ENCODE measurements at regions not wholly inside any gene's neighbourhood (a gene's known extent, or its start where the extent isn't known, plus 50 kb on each side); places are given as distances from the start of the nearest gene placed in this dataset.
"Not testable (repeated sequence)": the region's sequence is repeated elsewhere in the genome, so short reads cannot be mapped to it uniquely, and the experiment has no call there.

DNA sequence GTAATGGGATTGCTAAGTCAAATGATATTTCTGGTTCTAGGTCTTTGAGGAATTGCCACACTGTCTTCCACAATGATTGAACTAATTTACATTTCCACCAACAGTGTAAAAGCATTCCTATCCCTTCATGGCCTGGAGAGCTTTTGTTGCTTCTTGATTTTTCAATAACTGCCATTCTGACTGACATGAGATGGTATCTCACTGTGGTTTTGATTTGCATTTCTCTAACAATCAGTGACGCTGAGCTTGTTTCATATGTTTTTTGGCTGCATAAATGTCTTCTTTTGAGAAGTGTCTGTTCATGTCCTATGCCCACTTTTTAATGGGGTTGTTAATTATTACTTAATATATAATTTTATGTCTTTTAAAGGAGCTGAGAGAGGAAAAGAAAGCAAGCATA is 177.7 kb upstream of the VLDLR start:
- POLR2A ChIA-PET; CTCF ChIA-PET; H3K27me3 ChIP-seq (replicated peaks in 1 of 2; ENCODE audit: control insufficient read depth in 2 of 2, insufficient read depth in 2 of 2, low read length in 1 of 2); in situ Hi-C loops (cut with MboI); H3K9ac ChIP-seq (ENCODE audit: control insufficient read depth, insufficient read depth, low read length); H4K20me1 ChIP-seq (ENCODE audit: control insufficient read depth, insufficient read depth); H3K4me2 ChIP-seq (ENCODE audit: control insufficient read depth, insufficient read depth); BruUV-seq (replicated peaks); H3K9me3 ChIP-seq (replicated peaks; ENCODE audit: control insufficient read depth, insufficient read depth, low read length); H3K36me3 ChIP-seq (ENCODE audit: control insufficient read depth in 2 of 2, insufficient read depth in 2 of 2, low read length in 1 of 2); H3K79me2 ChIP-seq (ENCODE audit: control insufficient read depth, insufficient read depth, low read length); H3K4me3 ChIP-seq; intact Hi-C loops (cut with micrococcal nuclease; ENCODE audit: unreplicated experiment); H2AFZ ChIP-seq (ENCODE audit: control insufficient read depth, low read depth, low read length); H3K4me1 ChIP-seq (ENCODE audit: control insufficient read depth, insufficient read depth, low read length); FAIRE-seq; DNase-seq (ENCODE audit: low read depth, low spot score); H3K27ac ChIP-seq (ENCODE audit: control insufficient read depth, insufficient read depth): not testable (repeated sequence)
- ATAC-seq = peak; percentile 47; the same call in 2 of the 3 replicates
- SMC1A ChIA-PET (ENCODE audit: uncharacterized antibody, unreplicated experiment) = interaction anchor here (0.6 to 2.2 kb wide), 3 partner anchors 22 to 284 kb away, joined by 3 to 6 read pairs (median 3); no protein-coding TSS in a partner anchor
- 0% methylated on average over 1 of the region's 1 CpG for WGBS (ENCODE audit: insufficient coverage, insufficient replicate concordance, low lambda C conversion rate, missing lambda C conversion rate)
- RAD21 ChIA-PET (ENCODE audit: unreplicated experiment) = interaction anchor here (1.2 kb wide), 1 partner anchor 22 kb away, joined by 5 read pairs; no protein-coding TSS in a partner anchor
- TF ChIP-seq PKNOX1 (IDR thresholded peaks at IDR 0.05) (peak; percentile 78), MTA2 (IDR thresholded peaks at IDR 0.05; ENCODE audit: low read depth) (peak; percentile 22; the same call in 1 of the 2 replicates)

- FAIRE-seq = no peak
- Histone ChIP-seq H3K27me3 (replicated peaks in 1 of 2; ENCODE audit: control insufficient read depth in 2 of 2, insufficient read depth in 2 of 2, low read length in 1 of 2) (no peaks in the 10 kb centered on the region), H3K4me3 (no peak overlapping the region), H3K36me3 (ENCODE audit: control insufficient read depth in 2 of 2, insufficient read depth in 2 of 2, low read length in 1 of 2) (no peaks in the 10 kb centered on the region), H3K4me2 (ENCODE audit: control insufficient read depth, insufficient read depth) (no peak overlapping the region), H3K27ac (ENCODE audit: control insufficient read depth, insufficient read depth) (no peak overlapping the region), H3K9ac (ENCODE audit: control insufficient read depth, insufficient read depth, low read length) (no peak overlapping the region), H3K4me1 (ENCODE audit: control insufficient read depth, insufficient read depth, low read length) (no peaks in the 10 kb centered on the region), H3K9me3 (replicated peaks; ENCODE audit: control insufficient read depth, insufficient read depth, low read length) (no peaks in the 10 kb centered on the region), H3K79me2 (ENCODE audit: control insufficient read depth, insufficient read depth, low read length) (no peaks in the 10 kb centered on the region), H2AFZ (ENCODE audit: control insufficient read depth, low read depth, low read length) (no peak overlapping the region), H4K20me1 (ENCODE audit: control insufficient read depth, insufficient read depth) (no peaks in the 10 kb centered on the region)
- BruUV-seq (replicated peaks) = no TSS peak
- WGBS (ENCODE audit: insufficient coverage, insufficient replicate concordance, low lambda C conversion rate, missing lambda C conversion rate) = 22% methylated on average over 2 of the region's 2 CpGs
- no peak for DNase-seq (ENCODE audit: low read depth, low spot score)
- POLR2A ChIA-PET = no interaction called here
- CTCF ChIA-PET = interaction anchor here (1.1 kb wide), 1 partner anchor 279 kb away, joined by 3 read pairs; no protein-coding TSS in a partner anchor
- in situ Hi-C loops (cut with MboI) = no loop called here
- SMC1A ChIA-PET (ENCODE audit: uncharacterized antibody, unreplicated experiment) = no interaction called here
- RAD21 ChIA-PET (ENCODE audit: unreplicated experiment) = no interaction called here
- intact Hi-C loops (cut with micrococcal nuclease; ENCODE audit: unreplicated experiment) = no loop called here
- ATAC-seq = no peak
- TF ChIP-seq ZNF217 (IDR thresholded peaks at IDR 0.05) (no peak), MYC (IDR thresholded peaks at IDR 0.05; ENCODE audit: insufficient read depth, insufficient read length, insufficient replicate concordance, low read length, severe bottlenecking) (no peak), CHD2 (IDR thresholded peaks at IDR 0.05; ENCODE audit: borderline replicate concordance, low read depth, low read length) (no peak), PBX3 (IDR thresholded peaks at IDR 0.05; ENCODE audit: insufficient replicate concordance, low read depth, low read length) (no peak), YY1 (IDR thresholded peaks at IDR 0.05; ENCODE audit: low read depth, low read length) (no peak), IKZF1 (conservative IDR thresholded peaks at IDR 0.05) (no peak)
- TF ChIP-seq, protein P1, sequence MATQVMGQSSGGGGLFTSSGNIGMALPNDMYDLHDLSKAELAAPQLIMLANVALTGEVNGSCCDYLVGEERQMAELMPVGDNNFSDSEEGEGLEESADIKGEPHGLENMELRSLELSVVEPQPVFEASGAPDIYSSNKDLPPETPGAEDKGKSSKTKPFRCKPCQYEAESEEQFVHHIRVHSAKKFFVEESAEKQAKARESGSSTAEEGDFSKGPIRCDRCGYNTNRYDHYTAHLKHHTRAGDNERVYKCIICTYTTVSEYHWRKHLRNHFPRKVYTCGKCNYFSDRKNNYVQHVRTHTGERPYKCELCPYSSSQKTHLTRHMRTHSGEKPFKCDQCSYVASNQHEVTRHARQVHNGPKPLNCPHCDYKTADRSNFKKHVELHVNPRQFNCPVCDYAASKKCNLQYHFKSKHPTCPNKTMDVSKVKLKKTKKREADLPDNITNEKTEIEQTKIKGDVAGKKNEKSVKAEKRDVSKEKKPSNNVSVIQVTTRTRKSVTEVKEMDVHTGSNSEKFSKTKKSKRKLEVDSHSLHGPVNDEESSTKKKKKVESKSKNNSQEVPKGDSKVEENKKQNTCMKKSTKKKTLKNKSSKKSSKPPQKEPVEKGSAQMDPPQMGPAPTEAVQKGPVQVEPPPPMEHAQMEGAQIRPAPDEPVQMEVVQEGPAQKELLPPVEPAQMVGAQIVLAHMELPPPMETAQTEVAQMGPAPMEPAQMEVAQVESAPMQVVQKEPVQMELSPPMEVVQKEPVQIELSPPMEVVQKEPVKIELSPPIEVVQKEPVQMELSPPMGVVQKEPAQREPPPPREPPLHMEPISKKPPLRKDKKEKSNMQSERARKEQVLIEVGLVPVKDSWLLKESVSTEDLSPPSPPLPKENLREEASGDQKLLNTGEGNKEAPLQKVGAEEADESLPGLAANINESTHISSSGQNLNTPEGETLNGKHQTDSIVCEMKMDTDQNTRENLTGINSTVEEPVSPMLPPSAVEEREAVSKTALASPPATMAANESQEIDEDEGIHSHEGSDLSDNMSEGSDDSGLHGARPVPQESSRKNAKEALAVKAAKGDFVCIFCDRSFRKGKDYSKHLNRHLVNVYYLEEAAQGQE (IDR thresholded peaks at IDR 0.05; ENCODE audit: low read depth, low read length) = no peak
These were observed 173.3 kb upstream of the VLDLR start for GRCh38 chr9:2448193-2448738.
